Parathyroid adenoma (tissue), 2 donors: ENCODE measurements at regions not wholly inside any gene's neighbourhood (a gene's known extent, or its start where the extent isn't known, plus 50 kb on each side); places are given as distances from the start of the nearest gene placed in this dataset.

Experiments used
- H2AFZ ChIP-seq: fragments of 300-600 bp; sonication (generic); one replicate; pipeline ENCODE4 v1.7.0; 2017; ENCODE audit warnings: antibody characterized with exemption, mild to moderate bottlenecking
- H3K27ac ChIP-seq: fragments of 300-600 bp; sonication (generic); one replicate; pipeline ENCODE4 v1.7.0; 2017
- H3K27me3 ChIP-seq: fragments of 300-600 bp; sonication (generic); one replicate; pipeline ENCODE4 v1.7.0; 2017; ENCODE audit warnings: low read length; ENCODE audit not compliant: control insufficient read depth, insufficient read depth
- H3K36me3 ChIP-seq: fragments of 300-600 bp; sonication (generic); one replicate; pipeline ENCODE4 v1.7.0; 2017; ENCODE audit warnings: low read length; ENCODE audit not compliant: control insufficient read depth, insufficient read depth
- H3K4me1 ChIP-seq: fragments of 300-600 bp; sonication (generic); one replicate; pipeline ENCODE4 v1.7.0; 2017; ENCODE audit warnings: control low read depth
- H3K4me2 ChIP-seq: fragments of 300-600 bp; sonication (generic); one replicate; pipeline ENCODE4 v1.7.0; 2017; ENCODE audit warnings: low read length
- H3K4me3 ChIP-seq: fragments of 300-600 bp; sonication (generic); one replicate; pipeline ENCODE4 v1.7.0; 2017; ENCODE audit warnings: low read depth, low read length
- H3K79me2 ChIP-seq: fragments of 300-600 bp; sonication (generic); one replicate; pipeline ENCODE4 v1.7.0; 2017; ENCODE audit warnings: control low read depth
- H3K9ac ChIP-seq: fragments of 300-600 bp; sonication (generic); one replicate; pipeline ENCODE4 v1.7.0; 2017; ENCODE audit warnings: mild to moderate bottlenecking
- H3K9me3 ChIP-seq: fragments of 300-600 bp; sonication (generic); one replicate; pipeline ENCODE4 v1.7.0; 2017; ENCODE audit warnings: low read length; ENCODE audit not compliant: control insufficient read depth
- TF ChIP-seq, protein P1 (sequence below): fragments of 300-600 bp; sonication (generic); IDR thresholded peaks from one replicate; pipeline ENCODE4 v1.7.0; 2017; ENCODE audit warnings: antibody characterized with exemption, mild to moderate bottlenecking
- donor health status: primary hyperparathyroidism.

DNA sequence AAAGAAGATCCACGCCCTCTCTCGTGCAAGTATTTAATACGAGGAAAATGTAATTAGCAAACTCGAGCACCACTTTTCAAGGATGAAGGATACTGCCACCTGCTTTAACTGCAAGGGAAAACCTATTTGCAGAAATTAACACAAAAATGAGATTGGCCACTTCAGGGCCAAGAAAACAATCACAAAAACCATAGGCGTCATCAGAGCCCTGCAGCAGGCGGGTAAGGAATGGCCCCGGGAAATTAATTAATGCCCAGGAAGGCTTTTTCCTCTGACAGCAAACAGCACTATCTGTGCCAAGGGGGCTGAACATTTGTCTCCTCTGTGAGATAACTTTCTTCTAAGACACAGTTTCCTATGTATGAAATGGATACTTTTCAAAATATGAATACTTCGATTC lies 255.7 kb downstream of the CTTN start:
- no peaks in the 10 kb centered on the region for H3K4me1 ChIP-seq
- TF ChIP-seq, protein P1, sequence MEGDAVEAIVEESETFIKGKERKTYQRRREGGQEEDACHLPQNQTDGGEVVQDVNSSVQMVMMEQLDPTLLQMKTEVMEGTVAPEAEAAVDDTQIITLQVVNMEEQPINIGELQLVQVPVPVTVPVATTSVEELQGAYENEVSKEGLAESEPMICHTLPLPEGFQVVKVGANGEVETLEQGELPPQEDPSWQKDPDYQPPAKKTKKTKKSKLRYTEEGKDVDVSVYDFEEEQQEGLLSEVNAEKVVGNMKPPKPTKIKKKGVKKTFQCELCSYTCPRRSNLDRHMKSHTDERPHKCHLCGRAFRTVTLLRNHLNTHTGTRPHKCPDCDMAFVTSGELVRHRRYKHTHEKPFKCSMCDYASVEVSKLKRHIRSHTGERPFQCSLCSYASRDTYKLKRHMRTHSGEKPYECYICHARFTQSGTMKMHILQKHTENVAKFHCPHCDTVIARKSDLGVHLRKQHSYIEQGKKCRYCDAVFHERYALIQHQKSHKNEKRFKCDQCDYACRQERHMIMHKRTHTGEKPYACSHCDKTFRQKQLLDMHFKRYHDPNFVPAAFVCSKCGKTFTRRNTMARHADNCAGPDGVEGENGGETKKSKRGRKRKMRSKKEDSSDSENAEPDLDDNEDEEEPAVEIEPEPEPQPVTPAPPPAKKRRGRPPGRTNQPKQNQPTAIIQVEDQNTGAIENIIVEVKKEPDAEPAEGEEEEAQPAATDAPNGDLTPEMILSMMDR = no peak
- no peak overlapping the region for H3K4me3 ChIP-seq
- H3K27me3 ChIP-seq = no peaks in the 10 kb centered on the region
- H3K36me3 ChIP-seq = no peaks in the 10 kb centered on the region
- no peak overlapping the region for H2AFZ ChIP-seq
- H3K9me3 ChIP-seq = no peaks in the 10 kb centered on the region
- H3K79me2 ChIP-seq = no peaks in the 10 kb centered on the region
- no peak overlapping the region for H3K27ac ChIP-seq
- no peak overlapping the region for H3K4me2 ChIP-seq
- no peak overlapping the region for H3K9ac ChIP-seq

- TF ChIP-seq, protein P1 = no peak
- Histone ChIP-seq H3K27me3 (no peaks in the 10 kb centered on the region), H3K27ac (no peak overlapping the region), H3K79me2 (no peaks in the 10 kb centered on the region), H3K4me1 (no peaks in the 10 kb centered on the region), H3K9me3 (no peaks in the 10 kb centered on the region), H3K36me3 (no peaks in the 10 kb centered on the region), H3K9ac (no peak overlapping the region), H3K4me3 (no peak overlapping the region), H3K4me2 (no peak overlapping the region), H2AFZ (no peak overlapping the region)
Measured at GRCh38 chr11:70655816-70656215, 257.5 kb downstream of the CTTN start.

GRCh38 chr11:70656252-70656651 lies 257.9 kb downstream of the CTTN start:
- no peak overlapping the region for H3K4me3 ChIP-seq
- no peaks in the 10 kb centered on the region for H3K79me2 ChIP-seq
- H3K4me1 ChIP-seq = no peaks in the 10 kb centered on the region
- H3K9me3 ChIP-seq = no peaks in the 10 kb centered on the region
- H3K4me2 ChIP-seq = no peak overlapping the region
- H2AFZ ChIP-seq = no peak overlapping the region
- no peaks in the 10 kb centered on the region for H3K27me3 ChIP-seq
- H3K9ac ChIP-seq = no peak overlapping the region
- H3K27ac ChIP-seq = no peak overlapping the region
- TF ChIP-seq, protein P1 = no peak
- H3K36me3 ChIP-seq = no peaks in the 10 kb centered on the region

GRCh38 chr11:70660059-70660888 lies 261.9 kb downstream of the CTTN start:
- no peak overlapping the region for H3K27ac ChIP-seq
- no peak overlapping the region for H3K4me3 ChIP-seq
- TF ChIP-seq, protein P1 = no peak
- H3K4me1 ChIP-seq = no peaks in the 10 kb centered on the region
- H3K79me2 ChIP-seq = no peaks in the 10 kb centered on the region
- H3K36me3 ChIP-seq = no peaks in the 10 kb centered on the region
- H2AFZ ChIP-seq = no peak overlapping the region
- no peaks in the 10 kb centered on the region for H3K27me3 ChIP-seq
- no peak overlapping the region for H3K9ac ChIP-seq
- no peak overlapping the region for H3K4me2 ChIP-seq
- no peaks in the 10 kb centered on the region for H3K9me3 ChIP-seq

- Histone ChIP-seq H3K4me2 (no peak overlapping the region), H3K27ac (no peak overlapping the region), H2AFZ (no peak overlapping the region), H3K4me1 (no peaks in the 10 kb centered on the region), H3K79me2 (no peaks in the 10 kb centered on the region), H3K36me3 (no peaks in the 10 kb centered on the region), H3K27me3 (no peaks in the 10 kb centered on the region), H3K4me3 (no peak overlapping the region), H3K9me3 (no peaks in the 10 kb centered on the region), H3K9ac (no peak overlapping the region)
- TF ChIP-seq, protein P1 = no peak
Measured at GRCh38 chr11:70660889-70661197, 262.5 kb downstream of the CTTN start.
